GM23338 (cell line): ENCODE measurements at regions not wholly inside any gene's neighbourhood (a gene's known extent, or its start where the extent isn't known, plus 50 kb on each side); places are given as distances from the start of the nearest gene placed in this dataset.

Source experiments
- CREB1 ChIP-seq: fragments of 250-450 bp; sonication (Bioruptor Pico); IDR thresholded peaks from 2 replicates; pipeline ENCODE4 v1.5.0; 2020; ENCODE audit warnings: low read depth, mild to moderate bottlenecking, moderate library complexity
- CTCF ChIP-seq, 2 experiments: fragments of 200-600 bp in 1 of 2; sonication (generic) in 1 of 2; conservative IDR thresholded peaks; 2 replicates each; pipeline versions ENCODE4 v1.5.1 to v1.6.1; 2016 to 2017; ENCODE audit warnings: antibody characterized with exemption in 2 of 2, low read depth in 2 of 2, mild to moderate bottlenecking in 2 of 2, moderate library complexity in 1 of 2
- ETS1 ChIP-seq: IDR thresholded peaks from 2 replicates; pipeline ENCODE4 v1.6.1; 2016; ENCODE audit warnings: antibody characterized with exemption
- EZH2 ChIP-seq: fragments of 200-600 bp; sonication (generic); IDR thresholded peaks from one replicate; pipeline ENCODE4 v1.8.0; 2017; ENCODE audit warnings: antibody characterized with exemption, mild to moderate bottlenecking, low read depth; ENCODE audit not compliant: unreplicated experiment
- EZH2phosphoT487 ChIP-seq: fragments of 200-600 bp; sonication (generic); IDR thresholded peaks from one replicate; pipeline ENCODE4 v1.8.1; 2018; ENCODE audit warnings: antibody characterized with exemption; ENCODE audit not compliant: unreplicated experiment
- JUNB ChIP-seq: IDR thresholded peaks from one replicate; pipeline ENCODE4 v1.6.1; 2016; ENCODE audit warnings: antibody characterized with exemption; ENCODE audit not compliant: unreplicated experiment
- NANOG ChIP-seq: IDR thresholded peaks from 2 replicates; pipeline ENCODE4 v1.6.1; 2016; ENCODE audit warnings: antibody characterized with exemption, borderline replicate concordance
- POLR2AphosphoS5 ChIP-seq: IDR thresholded peaks from 2 replicates; pipeline ENCODE4 v1.6.1; 2016; ENCODE audit warnings: antibody characterized with exemption, low read depth
- REST ChIP-seq: IDR thresholded peaks from one replicate; pipeline ENCODE4 v1.6.1; 2018; ENCODE audit warnings: antibody characterized with exemption; ENCODE audit not compliant: unreplicated experiment
- STAT1 ChIP-seq: IDR thresholded peaks from one replicate; pipeline ENCODE4 v1.6.1; 2016; ENCODE audit warnings: antibody characterized with exemption; ENCODE audit not compliant: unreplicated experiment
- ZNF114 ChIP-seq: fragments of 250-450 bp; sonication (Bioruptor Pico); IDR thresholded peaks from 2 replicates; pipeline ENCODE4 v1.5.0; 2020; ENCODE audit warnings: mild to moderate bottlenecking, moderate library complexity
- ZNF331 ChIP-seq: fragments of 250-450 bp; sonication (Bioruptor Pico); IDR thresholded peaks from 2 replicates; pipeline ENCODE4 v1.5.0; 2020; ENCODE audit warnings: low read depth, mild to moderate bottlenecking, moderate library complexity
- ZNF462 ChIP-seq: fragments of 250-450 bp; sonication (Bioruptor Pico); IDR thresholded peaks from 2 replicates; pipeline ENCODE4 v1.5.0; 2020; ENCODE audit warnings: mild to moderate bottlenecking, moderate library complexity

GRCh38 chr9:82273121-82273520 lies 284.5 kb downstream of the SPATA31D1 start:
- TF ChIP-seq CTCF (conservative IDR thresholded peaks at IDR 0.05; ENCODE audit: low read depth in 2 of 2) (no peak), CREB1 (CRISPR knock-in tag) (no peak), POLR2AphosphoS5 (no peak), EZH2phosphoT487 (no peak), NANOG (no peak), EZH2 (no peak), STAT1 (no peak), ZNF331 (CRISPR knock-in tag) (no peak), REST (no peak), JUNB (no peak), ETS1 (no peak), ZNF114 (no peak), ZNF462 (CRISPR knock-in tag) (no peak)
